NT2/D1 (cell line): ENCODE measurements at regions not wholly inside any gene's neighbourhood (a gene's known extent, or its start where the extent isn't known, plus 50 kb on each side); places are given as distances from the start of the nearest gene placed in this dataset.

Experiments
- DNase-seq: peaks from one replicate; pipeline ENCODE4 v3.0.0-alpha.2; 2011; ENCODE audit warnings: low read depth, low spot score
- H3K27me3 ChIP-seq: 2 replicates; pipeline ENCODE4 v1.6.0; 2011; ENCODE audit warnings: mild to moderate bottlenecking; ENCODE audit not compliant: insufficient read length, insufficient read depth
- H3K36me3 ChIP-seq: 2 replicates; pipeline ENCODE4 v1.6.1; 2011; ENCODE audit warnings: mild to moderate bottlenecking, low read length, mixed read lengths; ENCODE audit not compliant: insufficient read depth, insufficient read length
- H3K4me1 ChIP-seq: 2 replicates; pipeline ENCODE4 v1.5.1; 2011; ENCODE audit not compliant: insufficient read depth, insufficient read length
- H3K4me3 ChIP-seq: 2 replicates; pipeline ENCODE4 v1.5.1; 2011; ENCODE audit warnings: low read depth; ENCODE audit not compliant: insufficient read length
- H3K9ac ChIP-seq: 2 replicates; pipeline ENCODE4 v1.6.0; 2011; ENCODE audit warnings: low read depth; ENCODE audit not compliant: insufficient read length
- H3K9me3 ChIP-seq: 2 replicates; pipeline ENCODE4 v1.5.1; 2011; ENCODE audit warnings: mild to moderate bottlenecking, low read length; ENCODE audit not compliant: insufficient read depth
- SUZ12 ChIP-seq: IDR thresholded peaks from 2 replicates; pipeline ENCODE4 v1.6.1; 2011; ENCODE audit not compliant: insufficient read length, insufficient read depth; ENCODE audit errors: extremely low read depth
- YY1 ChIP-seq: IDR thresholded peaks from 2 replicates; pipeline ENCODE4 v1.6.1; 2011; ENCODE audit not compliant: insufficient read length, insufficient read depth
- ZNF274 ChIP-seq: IDR thresholded peaks from 2 replicates; pipeline ENCODE4 v1.6.1; 2011; ENCODE audit warnings: mild to moderate bottlenecking, low read depth, low read length

DNA sequence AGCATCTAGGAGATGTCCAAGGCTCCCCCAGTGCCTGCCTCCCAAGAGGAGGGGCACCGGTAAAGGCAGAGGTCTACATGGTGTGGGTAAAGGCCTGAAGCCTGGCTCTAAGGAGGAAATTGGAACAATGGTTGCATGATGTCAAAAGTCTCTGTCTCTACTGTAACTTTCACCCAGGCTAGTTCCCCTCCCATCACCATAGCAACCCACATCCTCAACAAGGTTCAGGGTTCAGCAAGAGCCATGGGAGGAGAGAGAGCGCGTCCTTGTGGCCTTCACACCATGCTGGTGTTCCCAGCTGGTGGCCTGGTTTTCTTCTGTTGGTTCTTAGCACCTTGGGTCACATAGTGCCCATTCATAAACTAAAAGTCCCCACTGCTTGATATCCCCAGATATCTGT lies 196.7 kb upstream of the CDH5 start:
- H3K4me3 ChIP-seq: no peak overlapping the region
- no peaks in the 10 kb centered on the region for H3K36me3 ChIP-seq
- peaks cover 9% of the 10 kb centered on the region for H3K27me3 ChIP-seq
- H3K9me3 ChIP-seq: 0 out of 2 replicates have a peak, but pooled peaks cover 6% of the 10 kb centered on the region
- TF ChIP-seq SUZ12: no peak
- no peak for TF ChIP-seq ZNF274
- TF ChIP-seq YY1: no peak
- no peak overlapping the region for H3K9ac ChIP-seq
- no peak for DNase-seq
- no peaks in the 10 kb centered on the region for H3K4me1 ChIP-seq

DNA sequence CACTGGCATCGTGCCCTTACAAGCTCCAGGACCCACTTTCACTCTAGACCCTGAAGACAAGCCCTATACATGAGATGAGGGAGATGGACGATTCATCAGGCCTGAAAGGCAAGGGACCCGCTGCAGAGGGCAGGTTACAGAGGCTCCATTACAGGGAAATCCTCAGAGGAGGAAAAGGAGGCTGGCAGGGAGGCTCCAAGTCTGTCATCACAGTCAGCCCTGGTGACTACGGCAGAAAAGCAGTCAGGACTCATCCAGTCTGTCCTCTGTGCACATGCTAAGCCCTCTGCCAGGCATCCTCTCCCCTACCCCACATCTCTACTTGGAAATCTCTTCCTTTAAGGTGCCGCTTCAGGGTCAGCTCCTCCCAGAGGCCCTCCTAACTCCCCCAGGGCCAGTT lies 197.7 kb upstream of the CDH5 start:
- Histone ChIP-seq H3K27me3 (peaks cover 9% of the 10 kb centered on the region), H3K4me1 (no peaks in the 10 kb centered on the region), H3K9ac (no peak overlapping the region), H3K9me3 (0 out of 2 replicates have a peak, but pooled peaks cover 6% of the 10 kb centered on the region), H3K36me3 (no peaks in the 10 kb centered on the region), H3K4me3 (no peak overlapping the region)
- TF ChIP-seq ZNF274 (no peak), SUZ12 (no peak), YY1 (no peak)
- DNase-seq: no peak

DNA sequence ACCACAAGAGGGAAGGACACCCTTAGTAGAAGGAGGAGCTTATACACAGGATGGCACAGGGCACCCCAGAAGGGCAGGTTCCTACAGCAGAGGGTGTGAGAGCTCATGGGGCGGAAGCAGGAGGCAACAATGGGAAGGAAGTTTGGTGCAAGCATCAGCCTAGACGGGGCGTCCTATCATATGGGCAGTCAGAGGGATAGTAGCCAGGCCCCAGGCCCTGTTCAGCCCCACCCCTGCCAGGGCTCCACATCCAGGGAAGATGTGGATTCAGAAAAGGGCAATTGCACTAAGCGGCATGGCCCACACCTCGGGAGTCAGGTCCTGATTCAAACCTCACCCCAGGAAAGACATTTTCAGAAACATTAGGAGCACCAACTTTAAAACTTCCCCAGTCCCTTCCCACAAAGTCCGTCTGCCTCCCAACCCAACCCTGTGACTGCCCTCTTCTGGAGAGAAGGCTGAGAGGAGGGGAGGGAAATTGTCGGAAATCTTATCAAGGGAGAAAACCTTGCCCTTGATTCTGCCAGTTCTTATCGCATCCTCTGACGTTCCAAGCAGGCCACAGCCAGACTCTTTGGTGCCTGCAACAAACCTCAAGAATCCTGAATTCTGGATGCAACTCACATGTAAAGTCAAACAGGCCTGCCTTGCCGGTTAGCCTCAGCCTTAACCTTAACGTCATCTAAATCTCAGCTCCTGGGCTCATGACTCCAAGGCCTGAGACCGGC lies 198.8 kb upstream of the CDH5 start:
- no peak overlapping the region for H3K4me3 ChIP-seq
- TF ChIP-seq YY1: no peak
- no peak for TF ChIP-seq SUZ12
- TF ChIP-seq ZNF274: no peak
- H3K9me3 ChIP-seq: 0 out of 2 replicates have a peak, but pooled peaks cover 6% of the 10 kb centered on the region
- H3K9ac ChIP-seq: no peak overlapping the region
- no peak for DNase-seq
- H3K4me1 ChIP-seq: no peaks in the 10 kb centered on the region
- H3K27me3 ChIP-seq: peaks cover 9% of the 10 kb centered on the region
- no peaks in the 10 kb centered on the region for H3K36me3 ChIP-seq

DNA sequence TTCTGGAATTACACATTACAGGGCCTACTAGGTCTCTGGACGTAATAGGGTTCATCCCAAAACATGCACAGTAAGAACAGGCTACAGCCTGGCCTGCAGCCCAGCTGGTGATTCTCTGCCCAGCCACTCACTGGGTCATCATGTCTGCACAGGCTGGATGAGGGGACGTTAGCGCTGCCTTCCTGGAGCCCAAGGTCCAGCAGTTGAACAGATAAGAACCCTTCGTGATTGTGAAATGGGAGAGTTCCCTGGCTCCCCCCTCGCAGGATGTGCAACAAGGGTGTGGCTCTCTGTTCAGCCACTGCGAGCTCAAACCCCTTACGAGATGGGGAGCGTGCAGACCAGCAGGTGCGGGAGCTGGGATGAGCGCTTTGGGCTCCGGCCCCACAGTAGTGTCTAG lies 200.0 kb upstream of the CDH5 start:
- no peak for DNase-seq
- TF ChIP-seq YY1: no peak
- no peak for TF ChIP-seq SUZ12
- Histone ChIP-seq H3K9ac (no peak overlapping the region), H3K4me1 (no peaks in the 10 kb centered on the region), H3K9me3 (0 out of 2 replicates have a peak, but pooled peaks cover under 1% of the 10 kb centered on the region), H3K27me3 (peaks cover 9% of the 10 kb centered on the region), H3K4me3 (no peak overlapping the region), H3K36me3 (no peaks in the 10 kb centered on the region)

DNA sequence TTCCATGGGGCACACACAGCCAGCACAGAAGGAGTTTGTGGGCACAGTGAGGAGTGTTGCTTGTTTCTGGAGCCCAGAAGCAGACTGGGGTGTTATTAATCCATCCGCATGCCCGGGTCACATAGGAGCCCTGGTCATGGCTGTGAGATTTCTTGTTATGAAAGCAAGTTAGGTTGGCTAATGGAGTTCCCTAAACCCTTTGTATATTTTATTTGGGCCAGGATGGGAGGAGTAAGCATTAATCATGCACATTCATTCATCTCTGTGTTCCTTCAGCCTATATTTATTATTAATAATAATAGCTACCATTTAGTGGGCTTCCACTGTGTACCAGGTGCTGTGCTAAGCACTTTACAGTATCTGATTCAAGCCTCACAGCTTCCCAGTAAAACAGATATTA lies 200.6 kb upstream of the CDH5 start:
- Histone ChIP-seq H3K9me3 (no peaks in the 10 kb centered on the region), H3K27me3 (peaks cover 9% of the 10 kb centered on the region), H3K4me1 (no peaks in the 10 kb centered on the region), H3K4me3 (no peak overlapping the region), H3K36me3 (no peaks in the 10 kb centered on the region), H3K9ac (no peak overlapping the region)
- TF ChIP-seq ZNF274: no peak
- TF ChIP-seq SUZ12: no peak
- TF ChIP-seq YY1: no peak
- no peak for DNase-seq

DNA sequence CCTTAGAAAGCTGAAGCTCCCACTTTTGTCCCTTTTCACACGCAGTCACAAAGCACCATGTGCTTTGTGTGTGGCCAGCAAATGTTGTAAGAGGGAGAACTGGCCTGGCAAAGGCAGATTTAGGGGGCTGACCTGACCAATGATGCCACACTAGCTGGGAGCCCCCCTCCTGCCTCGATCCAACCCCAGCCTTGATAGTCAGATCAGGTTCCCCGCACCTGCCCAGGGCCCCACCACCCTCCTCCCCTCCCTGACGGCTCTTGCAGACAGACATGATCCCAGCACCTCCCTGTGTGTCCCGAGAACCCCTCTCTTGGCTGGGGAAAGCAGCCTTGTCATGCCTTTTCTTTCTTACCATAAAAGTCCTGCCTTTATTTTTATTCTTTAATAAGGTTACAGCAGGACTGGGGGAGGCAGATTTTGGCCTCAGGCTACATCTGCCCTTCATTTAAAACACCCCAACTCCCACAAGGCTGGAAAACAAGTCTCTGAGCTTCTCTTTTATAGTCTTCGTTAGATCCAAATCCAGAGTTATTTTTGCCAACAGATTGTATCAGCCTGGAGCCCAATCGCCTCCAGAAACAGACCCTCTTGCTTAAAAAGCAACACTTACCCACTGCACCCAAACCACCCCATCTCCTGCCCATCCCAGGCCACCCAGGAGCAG lies 201.8 kb upstream of the CDH5 start:
- Histone ChIP-seq H3K27me3 (peaks cover 9% of the 10 kb centered on the region), H3K4me1 (no peaks in the 10 kb centered on the region), H3K9ac (no peak overlapping the region), H3K4me3 (no peak overlapping the region), H3K9me3 (no peaks in the 10 kb centered on the region), H3K36me3 (no peaks in the 10 kb centered on the region)
- TF ChIP-seq YY1: no peak
- TF ChIP-seq ZNF274: no peak
- TF ChIP-seq SUZ12: no peak
- no peak for DNase-seq

DNA sequence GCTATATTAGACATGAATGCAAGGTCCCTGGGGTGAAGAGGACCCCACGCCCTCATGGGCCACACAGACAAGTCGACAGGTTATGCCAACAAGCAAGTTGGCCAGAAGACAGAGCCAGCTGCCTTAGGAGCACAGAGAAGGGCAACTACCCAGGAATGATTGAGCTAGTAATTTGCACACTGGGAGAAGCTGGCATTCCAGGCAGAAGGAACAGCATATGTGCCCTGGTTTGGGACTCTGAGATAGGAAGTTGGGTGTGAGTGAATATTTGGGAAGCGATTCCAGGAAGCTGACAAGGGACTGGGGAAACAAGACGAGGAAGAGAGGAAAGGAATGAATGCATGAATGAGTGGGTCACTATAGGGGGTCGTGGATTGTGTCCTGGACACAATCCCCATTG lies 203.7 kb upstream of the CDH5 start:
- no peak for TF ChIP-seq YY1
- no peak for TF ChIP-seq SUZ12
- TF ChIP-seq ZNF274: no peak
- Histone ChIP-seq H3K9ac (no peak overlapping the region), H3K9me3 (no peaks in the 10 kb centered on the region), H3K27me3 (peaks cover 4% of the 10 kb centered on the region), H3K36me3 (no peaks in the 10 kb centered on the region), H3K4me3 (no peak overlapping the region), H3K4me1 (no peaks in the 10 kb centered on the region)
- no peak for DNase-seq
